AG04450 (cell line): ENCODE measurements at regions not wholly inside any gene's neighbourhood (a gene's known extent, or its start where the extent isn't known, plus 50 kb on each side); places are given as distances from the start of the nearest gene placed in this dataset.

Source experiments
- CTCF ChIA-PET: fragments of 300-600, 350-600 bp; formaldehyde crosslinking; extraction: SDS; loops from one replicate; lab custom pipeline; 2022; ENCODE audit warnings: antibody characterized with exemption, inconsistent platforms; lab: Charles Lee
- POLR2A ChIA-PET: fragments of 350-600 bp; formaldehyde crosslinking; extraction: SDS; loops from one replicate; lab custom pipeline; 2021; ENCODE audit warnings: antibody characterized with exemption, inconsistent platforms; lab: Yijun Ruan, JAX
- DNase-seq: peaks from one replicate; pipeline ENCODE4 v3.0.0-alpha.2; 2011; ENCODE audit warnings: low read depth, low spot score
- H3K27ac ChIP-seq: one replicate; pipeline ENCODE4 v1.5.1; 2012; ENCODE audit warnings: low read depth, low read length, control low read depth
- H3K27me3 ChIP-seq: one replicate; pipeline ENCODE4 v1.6.0; 2012; ENCODE audit warnings: low read length; ENCODE audit not compliant: control insufficient read depth, insufficient read depth
- H3K4me3 ChIP-seq: 2 replicates; pipeline ENCODE4 v1.5.1; 2011; ENCODE audit warnings: mild to moderate bottlenecking, low read depth, low read length, control low read depth
- H3K9me3 ChIP-seq: 2 replicates; pipeline ENCODE4 v1.5.1; 2012; ENCODE audit warnings: low read length; ENCODE audit not compliant: control insufficient read depth, insufficient read depth
- CTCF ChIP-seq: IDR thresholded peaks from 2 replicates; pipeline ENCODE4 v1.5.1; 2011; ENCODE audit warnings: low read depth, low read length, control low read depth, inconsistent platforms

DNA sequence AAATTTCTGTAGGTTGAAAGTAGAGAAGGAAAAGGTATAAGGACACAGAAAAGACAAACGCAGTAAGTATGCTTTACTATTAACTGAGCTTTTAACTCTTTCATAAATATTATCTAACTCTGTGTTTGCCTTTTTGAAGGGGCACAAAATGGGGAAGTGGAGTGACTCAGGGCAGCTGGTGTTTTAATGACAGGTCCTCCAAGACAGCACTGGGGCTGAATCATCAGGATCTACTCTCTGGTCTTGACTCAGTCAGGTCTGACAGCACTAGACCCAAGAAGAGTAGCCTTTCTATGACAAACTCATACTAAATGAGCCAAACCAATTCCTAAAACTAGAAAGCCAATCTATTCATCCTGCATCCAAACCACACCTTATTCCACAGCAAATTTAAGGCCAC is 102.2 kb downstream of the APTX start:
- Histone ChIP-seq H3K4me3 (no peak overlapping the region), H3K27ac (no peak overlapping the region), H3K9me3 (no peaks in the 10 kb centered on the region), H3K27me3 (no peaks in the 10 kb centered on the region)
- POLR2A ChIA-PET = no interaction called here
- no peak for DNase-seq
- CTCF ChIA-PET = interaction anchor here (1.0 kb wide), 1 partner anchor 318 kb away, joined by 4 read pairs; no protein-coding TSS in a partner anchor
- TF ChIP-seq CTCF = no peak

DNA sequence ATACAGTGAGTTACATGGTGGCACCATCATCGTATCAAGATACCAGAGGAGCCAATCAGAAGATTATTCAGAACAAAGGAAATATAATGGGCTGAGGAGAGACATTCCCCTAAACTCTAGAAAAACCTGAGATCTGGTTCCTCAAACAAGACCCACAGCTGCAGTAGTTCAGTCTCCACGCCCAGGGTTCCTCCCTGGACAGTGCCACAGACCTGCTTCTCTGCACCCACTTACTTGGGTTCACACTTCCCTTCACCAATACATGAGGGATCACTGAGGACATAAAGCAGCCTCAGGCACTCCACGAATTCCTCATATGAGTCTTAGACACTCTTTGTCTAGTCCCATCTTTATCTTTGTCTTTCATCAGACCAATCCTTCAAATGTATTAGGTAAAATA is 101.7 kb downstream of the APTX start:
- CTCF ChIA-PET = interaction anchor here (1.0 kb wide), 1 partner anchor 318 kb away, joined by 4 read pairs; no protein-coding TSS in a partner anchor
- POLR2A ChIA-PET = no interaction called here
- no peak overlapping the region for H3K27ac ChIP-seq

DNA sequence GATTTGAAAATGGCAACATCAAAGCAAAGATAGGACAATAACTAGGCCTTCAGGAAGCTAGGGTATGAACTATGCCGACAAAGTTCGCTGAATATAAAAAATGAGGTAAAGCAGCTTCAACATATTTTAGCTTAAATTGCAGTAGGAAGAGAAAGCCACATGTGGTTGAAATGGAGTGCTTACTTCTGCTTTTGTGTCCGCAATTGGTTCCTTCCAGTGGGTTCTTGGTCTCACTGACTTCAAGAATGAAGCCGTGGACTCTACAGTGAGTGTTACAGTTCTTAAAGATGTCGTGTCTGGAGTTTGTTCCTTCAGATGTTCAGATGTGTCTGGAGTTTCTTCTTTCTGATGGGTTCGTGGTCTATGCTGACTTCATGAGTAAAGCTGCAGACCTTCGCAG is 95.2 kb downstream of the APTX start:
- no peak for DNase-seq
- no peaks in the 10 kb centered on the region for H3K27me3 ChIP-seq
- ChIA-PET POLR2A (no interaction called here), CTCF (interaction anchor here (1.1 kb wide), 1 partner anchor 317 kb away, joined by 3 read pairs; no protein-coding TSS in a partner anchor)
- H3K27ac ChIP-seq = no peak overlapping the region
- no peak for TF ChIP-seq CTCF
- no peaks in the 10 kb centered on the region for H3K9me3 ChIP-seq
- no peak overlapping the region for H3K4me3 ChIP-seq

More for the DNA sequence above, 101.7 kb downstream of the APTX start:
- DNase-seq = no peak
- no peak overlapping the region for H3K4me3 ChIP-seq
- TF ChIP-seq CTCF = no peak
- H3K27me3 ChIP-seq = no peaks in the 10 kb centered on the region
- H3K9me3 ChIP-seq = no peaks in the 10 kb centered on the region

DNA sequence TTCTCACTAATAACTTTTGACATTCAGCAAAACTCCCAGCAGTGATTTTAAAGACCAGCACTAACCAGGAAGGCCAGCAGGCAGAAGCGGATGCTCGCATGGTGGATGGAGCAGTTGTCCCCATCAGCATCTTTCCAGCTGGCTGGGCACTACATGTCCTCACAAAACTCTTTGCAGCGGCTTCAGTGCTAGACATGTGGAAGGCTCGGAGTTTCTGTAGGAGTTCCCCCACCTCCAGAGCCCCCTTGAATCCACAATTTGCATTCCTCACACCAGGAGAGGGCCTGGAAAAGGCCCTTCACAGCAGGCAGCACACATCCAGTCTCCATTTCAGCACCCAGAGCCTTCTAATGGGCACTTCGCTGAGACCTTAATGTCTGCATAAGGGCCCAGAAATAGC is 85.6 kb downstream of the APTX start:
- no peak overlapping the region for H3K27ac ChIP-seq
- no peak for DNase-seq
- TF ChIP-seq CTCF = no peak
- H3K4me3 ChIP-seq = no peak overlapping the region
- H3K27me3 ChIP-seq = peaks cover 5% of the 10 kb centered on the region
- H3K9me3 ChIP-seq = no peaks in the 10 kb centered on the region
- ChIA-PET POLR2A (no interaction called here), CTCF (no interaction called here)

- no peaks in the 10 kb centered on the region for H3K9me3 ChIP-seq
- H3K4me3 ChIP-seq = no peak overlapping the region
- CTCF ChIA-PET = no interaction called here
- H3K27ac ChIP-seq = no peak overlapping the region
- no peak for TF ChIP-seq CTCF
- H3K27me3 ChIP-seq = peaks cover 7% of the 10 kb centered on the region
- DNase-seq = no peak
- POLR2A ChIA-PET = no interaction called here
Observed at GRCh38 chr9:32918628-32919027, 82.8 kb downstream of the APTX start.
